SK-N-MC (cell line): ENCODE measurements at regions not wholly inside any gene's neighbourhood (a gene's known extent, or its start where the extent isn't known, plus 50 kb on each side); places are given as distances from the start of the nearest gene placed in this dataset.

Experiments
- EZH2 ChIP-seq: fragments of 200-600 bp; sonication (generic); IDR thresholded peaks from one replicate; pipeline ENCODE4 v1.6.1; 2017; ENCODE audit warnings: antibody characterized with exemption
- FOXP2 ChIP-seq: optimal IDR thresholded peaks from 2 replicates; pipeline ENCODE3; 2011; ENCODE audit warnings: mild to moderate bottlenecking, moderate library complexity; ENCODE audit not compliant: insufficient read depth; ENCODE audit errors: extremely low read length, control extremely low read depth
- POLR2AphosphoS5 ChIP-seq: IDR thresholded peaks from 2 replicates; pipeline ENCODE4 v1.6.1; 2012; ENCODE audit warnings: mild to moderate bottlenecking, low read depth, low read length, borderline replicate concordance

- TF ChIP-seq EZH2 (no peak), POLR2AphosphoS5 (no peak), FOXP2 (no peak)
Observed at GRCh38 chr18:37853706-37854105, 288.1 kb upstream of the CELF4 start.
